Upper lobe of left lung (tissue), 6 donors: ENCODE measurements at regions not wholly inside any gene's neighbourhood (a gene's known extent, or its start where the extent isn't known, plus 50 kb on each side); places are given as distances from the start of the nearest gene placed in this dataset.

ENCODE experiments used
- ATAC-seq, 2 donors: fragments of 200-7000 bp; cut with Tn5 transposase; one replicate each; pipeline ENCODE4 v1.9.1; 2022; ENCODE audit warnings: mild to moderate bottlenecking in 2 of 2, moderate library complexity in 2 of 2; ENCODE audit not compliant: low FRiP score in 2 of 2
- DNase-seq, 2 donors: peaks; one replicate each; pipeline ENCODE4 v3.0.0-alpha.2; 2019 to 2020
- H3K27ac ChIP-seq, 4 donors: fragments of 200-600 bp; sonication (generic); one replicate each; pipeline ENCODE4 v1.5.1; 2016 to 2019
- H3K27me3 ChIP-seq, 4 donors: fragments of 200-600 bp; sonication (generic); one replicate each; pipeline ENCODE4 v1.5.1; 2017 to 2019
- H3K36me3 ChIP-seq, 4 donors: fragments of 200-600 bp; sonication (generic); one replicate each; pipeline ENCODE4 v1.5.1; 2016 to 2019
- H3K4me1 ChIP-seq, 4 donors: fragments of 200-600 bp; sonication (generic); one replicate each; pipeline ENCODE4 v1.5.1; 2018 to 2019
- H3K4me3 ChIP-seq, 4 donors: fragments of 200-600 bp; sonication (generic); one replicate each; pipeline ENCODE4 v1.5.1; 2017 to 2019; ENCODE audit warnings: mild to moderate bottlenecking in 2 of 4, moderate library complexity in 1 of 4
- H3K9me3 ChIP-seq, 4 donors: fragments of 200-600 bp; sonication (generic); one replicate each; pipeline ENCODE4 v1.5.1; 2018 to 2019
- CTCF ChIP-seq, 6 experiments: fragments of 450-650 bp in 4 of 6; fragments of 200-600 bp in 2 of 6; sonication (generic) in 2 of 6; IDR thresholded peaks; one replicate each; pipeline ENCODE4 v1.5.1; 2016 to 2019; ENCODE audit warnings: antibody characterized with exemption in 6 of 6
- EP300 ChIP-seq, 4 donors: sonication (generic); formaldehyde crosslinking; IDR thresholded peaks; one replicate each; pipeline ENCODE4 v1.5.1; 2017; ENCODE audit warnings: antibody characterized with exemption in 4 of 4, control low read depth in 2 of 4
- POLR2A ChIP-seq, 4 donors: fragments of 450-650 bp; IDR thresholded peaks; one replicate each; pipeline ENCODE4 v1.5.1; 2016 to 2017; ENCODE audit warnings: antibody characterized with exemption in 4 of 4, mild to moderate bottlenecking in 2 of 4
- POLR2AphosphoS5 ChIP-seq, 2 donors: sonication (generic); formaldehyde crosslinking; IDR thresholded peaks; one replicate each; pipeline ENCODE4 v1.5.1; 2017; ENCODE audit warnings: antibody characterized with exemption in 2 of 2
- WGBS, 2 donors: methylation state at CpG; one replicate each; pipeline ENCODE4 v1.1.5; 2017 to 2018; 5-methylcytosine and 5-hydroxymethylcytosine counted together
- donor health status: DM: no; HTN: no; CAD: no; lungs with moderate emphysema.
- donor health status: DM: no; HTN: yes; CAD: no; lungs with severe emphysema.

DNA sequence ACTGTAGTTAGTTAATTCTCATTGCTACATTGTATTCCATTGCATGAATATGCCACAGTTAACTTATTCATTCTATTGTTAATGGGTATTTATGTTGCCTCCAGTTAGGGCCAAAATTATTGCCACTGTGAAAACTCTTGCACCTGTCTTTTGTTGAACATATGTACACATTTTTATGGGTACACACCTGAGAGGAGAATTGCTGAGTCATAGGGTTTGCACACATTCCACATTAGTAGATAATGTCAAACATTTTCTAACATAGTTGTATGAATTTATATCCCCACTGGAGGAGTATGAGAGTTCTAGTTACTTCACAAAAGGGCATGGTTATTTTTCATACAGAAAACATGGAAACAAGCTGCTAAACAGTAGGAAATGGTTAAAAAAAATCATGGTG lies 338.4 kb downstream of the FOXO1 start:
- H3K4me3 ChIP-seq = no peak overlapping the region
- ATAC-seq = no peak
- H3K36me3 ChIP-seq = no peaks in the 10 kb centered on the region
- H3K4me1 ChIP-seq = no peaks in the 10 kb centered on the region
- peaks cover 0 to 3% (median 0%) of the 10 kb centered on the region in 4 donors for H3K9me3 ChIP-seq
- no peak for TF ChIP-seq POLR2AphosphoS5 (IDR thresholded peaks at IDR 0.05)
- TF ChIP-seq EP300 (IDR thresholded peaks at IDR 0.05) = no peak
- TF ChIP-seq POLR2A (IDR thresholded peaks at IDR 0.05) = no peak
- H3K27me3 ChIP-seq = no peaks in the 10 kb centered on the region
- H3K27ac ChIP-seq = no peak overlapping the region
- no peak for DNase-seq

GRCh38 chr13:40329781-40330485 lies 336.5 kb downstream of the FOXO1 start:
- ATAC-seq = no peak
- no peak for DNase-seq
- no peak overlapping the region for H3K4me3 ChIP-seq
- no peaks in the 10 kb centered on the region for H3K27me3 ChIP-seq
- H3K9me3 ChIP-seq = no peaks in the 10 kb centered on the region
- no peaks in the 10 kb centered on the region for H3K4me1 ChIP-seq
- 90% methylated on average over 4 of the region's 4 CpGs for WGBS, 2 donors
- H3K36me3 ChIP-seq = no peaks in the 10 kb centered on the region
- TF ChIP-seq POLR2A (IDR thresholded peaks at IDR 0.05) (no peak), CTCF (IDR thresholded peaks at IDR 0.05) (no peak)
- H3K27ac ChIP-seq = no peak overlapping the region

DNA sequence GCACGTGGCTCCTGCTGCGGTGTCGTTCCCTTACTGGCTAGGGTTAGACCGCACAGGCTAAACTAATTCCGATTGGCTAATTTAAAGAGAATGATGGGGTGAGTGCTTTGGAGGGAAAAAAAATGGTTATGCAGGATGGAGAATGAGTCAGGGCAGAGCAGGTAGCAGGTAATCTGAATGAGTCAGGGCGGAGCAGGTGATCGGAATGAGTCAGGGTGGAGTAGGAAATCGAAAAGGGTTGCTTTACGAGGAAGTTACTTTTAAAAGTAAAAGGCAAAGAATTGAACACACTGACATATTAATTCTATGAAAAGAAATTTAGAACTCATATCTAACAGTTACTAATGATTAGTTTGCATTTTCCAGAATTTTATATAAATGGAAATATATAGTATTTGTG lies 335.5 kb downstream of the FOXO1 start:
- H3K27me3 ChIP-seq = no peaks in the 10 kb centered on the region
- H3K9me3 ChIP-seq = no peaks in the 10 kb centered on the region
- H3K4me1 ChIP-seq = no peaks in the 10 kb centered on the region
- no peak overlapping the region for H3K27ac ChIP-seq
- WGBS, 2 donors = 93 to 95% methylated on average over 9 of the region's 9 CpGs
- ATAC-seq (no peak), DNase-seq (no peak)
- no peak overlapping the region for H3K4me3 ChIP-seq
- TF ChIP-seq POLR2AphosphoS5 (IDR thresholded peaks at IDR 0.05) = no peak
- no peak for TF ChIP-seq CTCF (IDR thresholded peaks at IDR 0.05)
- no peak for TF ChIP-seq POLR2A (IDR thresholded peaks at IDR 0.05)
- TF ChIP-seq EP300 (IDR thresholded peaks at IDR 0.05) = no peak
- no peaks in the 10 kb centered on the region for H3K36me3 ChIP-seq

- Histone ChIP-seq H3K27ac (no peak overlapping the region), H3K36me3 (no peaks in the 10 kb centered on the region), H3K9me3 (no peaks in the 10 kb centered on the region), H3K27me3 (no peaks in the 10 kb centered on the region), H3K4me3 (no peak overlapping the region), H3K4me1 (peaks cover 0 to 7% (median 2%) of the 10 kb centered on the region in 4 donors)
- no peak for ATAC-seq
- no peak for DNase-seq
- TF ChIP-seq CTCF (IDR thresholded peaks at IDR 0.05) = no peak
- TF ChIP-seq EP300 (IDR thresholded peaks at IDR 0.05) = no peak
- TF ChIP-seq POLR2A (IDR thresholded peaks at IDR 0.05) = no peak
- no peak for TF ChIP-seq POLR2AphosphoS5 (IDR thresholded peaks at IDR 0.05)
Measured at GRCh38 chr13:40331802-40332201, 334.6 kb downstream of the FOXO1 start.

- ATAC-seq (no peak), DNase-seq (no peak)
- 94% methylated on average over 4 of the region's 4 CpGs for WGBS, 2 donors
- no peak for TF ChIP-seq EP300 (IDR thresholded peaks at IDR 0.05)
- TF ChIP-seq POLR2AphosphoS5 (IDR thresholded peaks at IDR 0.05) = no peak
- no peak for TF ChIP-seq CTCF (IDR thresholded peaks at IDR 0.05)
- TF ChIP-seq POLR2A (IDR thresholded peaks at IDR 0.05) = no peak
- Histone ChIP-seq H3K27ac (no peak overlapping the region), H3K9me3 (no peaks in the 10 kb centered on the region), H3K4me1 (peaks cover 0 to 7% (median 2%) of the 10 kb centered on the region in 4 donors), H3K27me3 (no peaks in the 10 kb centered on the region), H3K36me3 (no peaks in the 10 kb centered on the region), H3K4me3 (no peak overlapping the region)
Measured at GRCh38 chr13:40333226-40333625, 333.2 kb downstream of the FOXO1 start.
